ENCODE measurements at regions not wholly inside any gene's neighbourhood (a gene's known extent, or its start where the extent isn't known, plus 50 kb on each side); places are given as distances from the start of the nearest gene placed in this dataset.

DNA sequence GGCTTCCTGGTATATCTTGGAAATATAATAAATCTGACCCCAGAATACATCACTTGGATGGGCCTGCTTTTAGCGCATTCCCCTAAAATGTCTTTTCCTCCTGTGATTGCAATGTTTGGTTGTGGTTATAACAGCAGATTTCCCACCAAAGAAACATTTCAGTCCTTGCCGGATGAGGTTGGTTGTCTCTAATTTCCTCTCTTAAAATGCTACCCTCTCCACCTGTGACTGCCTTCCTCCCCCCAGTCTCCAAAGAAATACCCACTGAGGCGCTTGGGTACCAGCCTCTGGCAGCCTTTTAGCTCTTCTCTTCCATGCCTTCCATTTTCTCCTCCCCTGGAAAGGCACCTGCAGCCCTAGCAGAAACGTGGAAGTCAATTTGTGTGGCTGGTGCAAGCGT lies 102.1 kb upstream of the SIX3 start:
- Histone ChIP-seq H3K9me3 (ENCODE audit: low read depth, low read length) (no peaks in the 10 kb centered on the region), H3K4me3 (ENCODE audit: insufficient read depth, low read length) (no peak overlapping the region), H2AFZ (ENCODE audit: low read length) (no peak overlapping the region), H3K27me3 (ENCODE audit: insufficient read depth, low read length) (peaks cover 14% of the 10 kb centered on the region), H4K20me1 (ENCODE audit: insufficient read depth, low read length) (no peaks in the 10 kb centered on the region), H3K36me3 (ENCODE audit: insufficient read depth, low read length) (no peaks in the 10 kb centered on the region), H3K4me1 (ENCODE audit: insufficient read depth, low read length) (no peaks in the 10 kb centered on the region), H3K4me2 (ENCODE audit: insufficient read depth, low read length) (no peak overlapping the region), H3K79me2 (ENCODE audit: insufficient read depth, low read length) (no peaks in the 10 kb centered on the region), H3K27ac (ENCODE audit: low read depth, low read length) (no peak overlapping the region)
- no peak for DNase-seq (ENCODE audit: insufficient read length, low spot score, missing footprints)
- TF ChIP-seq, protein P1, sequence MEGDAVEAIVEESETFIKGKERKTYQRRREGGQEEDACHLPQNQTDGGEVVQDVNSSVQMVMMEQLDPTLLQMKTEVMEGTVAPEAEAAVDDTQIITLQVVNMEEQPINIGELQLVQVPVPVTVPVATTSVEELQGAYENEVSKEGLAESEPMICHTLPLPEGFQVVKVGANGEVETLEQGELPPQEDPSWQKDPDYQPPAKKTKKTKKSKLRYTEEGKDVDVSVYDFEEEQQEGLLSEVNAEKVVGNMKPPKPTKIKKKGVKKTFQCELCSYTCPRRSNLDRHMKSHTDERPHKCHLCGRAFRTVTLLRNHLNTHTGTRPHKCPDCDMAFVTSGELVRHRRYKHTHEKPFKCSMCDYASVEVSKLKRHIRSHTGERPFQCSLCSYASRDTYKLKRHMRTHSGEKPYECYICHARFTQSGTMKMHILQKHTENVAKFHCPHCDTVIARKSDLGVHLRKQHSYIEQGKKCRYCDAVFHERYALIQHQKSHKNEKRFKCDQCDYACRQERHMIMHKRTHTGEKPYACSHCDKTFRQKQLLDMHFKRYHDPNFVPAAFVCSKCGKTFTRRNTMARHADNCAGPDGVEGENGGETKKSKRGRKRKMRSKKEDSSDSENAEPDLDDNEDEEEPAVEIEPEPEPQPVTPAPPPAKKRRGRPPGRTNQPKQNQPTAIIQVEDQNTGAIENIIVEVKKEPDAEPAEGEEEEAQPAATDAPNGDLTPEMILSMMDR (IDR thresholded peaks at IDR 0.05; ENCODE audit: extremely low read depth, low read depth, low read length): no peak

DNA sequence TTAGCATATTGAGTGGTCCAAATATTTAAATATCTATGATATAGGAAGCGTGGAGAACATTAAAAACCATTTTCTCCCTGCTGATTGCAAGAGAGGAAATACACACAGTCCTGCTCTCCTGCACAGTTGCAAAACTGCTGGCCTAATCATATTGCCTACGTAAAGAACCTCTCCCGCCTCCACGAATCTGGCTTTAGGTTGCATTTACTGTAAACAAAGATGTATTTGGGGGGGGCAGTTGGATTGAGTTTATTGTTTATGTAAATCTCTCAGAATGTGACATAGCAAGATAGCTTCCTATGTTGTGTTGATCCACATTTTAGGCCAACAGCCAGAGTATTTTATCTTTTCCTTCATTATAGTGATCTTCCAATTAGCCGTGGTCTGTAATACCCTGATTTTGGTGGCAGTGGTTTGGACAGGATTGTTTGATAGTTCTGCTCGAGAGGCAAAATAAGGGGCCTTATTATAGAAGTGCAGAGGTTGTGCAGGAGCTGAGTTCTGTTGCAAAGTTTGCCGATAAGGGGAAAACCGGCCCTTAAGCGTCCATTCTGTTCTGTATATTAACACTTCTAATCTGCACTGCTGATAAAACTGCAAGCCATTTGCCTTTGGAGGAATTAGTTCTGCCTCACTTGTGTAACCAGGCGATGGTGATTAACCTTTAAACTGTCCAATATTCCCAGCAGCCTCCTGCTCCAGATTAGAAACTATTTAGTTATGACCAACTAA lies 101.6 kb upstream of the SIX3 start:
- Histone ChIP-seq H2AFZ (ENCODE audit: low read length) (no peak overlapping the region), H3K36me3 (ENCODE audit: insufficient read depth, low read length) (no peaks in the 10 kb centered on the region), H3K4me3 (ENCODE audit: insufficient read depth, low read length) (no peak overlapping the region), H3K4me1 (ENCODE audit: insufficient read depth, low read length) (no peaks in the 10 kb centered on the region), H3K79me2 (ENCODE audit: insufficient read depth, low read length) (no peaks in the 10 kb centered on the region), H4K20me1 (ENCODE audit: insufficient read depth, low read length) (no peaks in the 10 kb centered on the region), H3K27me3 (ENCODE audit: insufficient read depth, low read length) (peaks cover 14% of the 10 kb centered on the region), H3K9me3 (ENCODE audit: low read depth, low read length) (no peaks in the 10 kb centered on the region), H3K4me2 (ENCODE audit: insufficient read depth, low read length) (no peak overlapping the region), H3K27ac (ENCODE audit: low read depth, low read length) (no peak overlapping the region)
- DNase-seq (ENCODE audit: insufficient read length, low spot score, missing footprints): no peak
- TF ChIP-seq, protein P1 (IDR thresholded peaks at IDR 0.05; ENCODE audit: extremely low read depth, low read depth, low read length): no peak

DNA sequence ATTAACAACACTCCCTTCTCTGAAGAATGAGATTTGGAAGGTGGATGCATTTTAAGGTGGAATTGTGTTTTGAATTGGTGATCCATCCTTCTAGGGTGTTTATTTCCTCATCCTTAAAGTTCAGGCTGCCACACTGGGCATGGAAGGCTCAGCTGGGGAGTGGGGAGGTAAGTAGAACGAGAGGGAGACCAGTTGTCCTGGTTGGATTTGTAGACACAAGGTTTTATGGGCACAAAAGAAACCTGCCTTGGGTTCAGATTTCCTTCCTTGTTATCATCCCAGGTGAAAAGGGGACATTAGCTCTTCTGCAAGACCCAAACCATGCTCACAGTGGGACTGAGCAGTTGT lies 101.0 kb upstream of the SIX3 start:
- DNase-seq (ENCODE audit: insufficient read length, low spot score, missing footprints): no peak
- Histone ChIP-seq H4K20me1 (ENCODE audit: insufficient read depth, low read length) (no peaks in the 10 kb centered on the region), H3K27me3 (ENCODE audit: insufficient read depth, low read length) (peaks cover 14% of the 10 kb centered on the region), H3K36me3 (ENCODE audit: insufficient read depth, low read length) (no peaks in the 10 kb centered on the region), H3K4me2 (ENCODE audit: insufficient read depth, low read length) (no peak overlapping the region), H3K4me3 (ENCODE audit: insufficient read depth, low read length) (no peak overlapping the region), H2AFZ (ENCODE audit: low read length) (no peak overlapping the region), H3K9me3 (ENCODE audit: low read depth, low read length) (no peaks in the 10 kb centered on the region), H3K4me1 (ENCODE audit: insufficient read depth, low read length) (no peaks in the 10 kb centered on the region), H3K27ac (ENCODE audit: low read depth, low read length) (no peak overlapping the region), H3K79me2 (ENCODE audit: insufficient read depth, low read length) (no peaks in the 10 kb centered on the region)
- TF ChIP-seq, protein P1 (IDR thresholded peaks at IDR 0.05; ENCODE audit: extremely low read depth, low read depth, low read length): no peak

DNA sequence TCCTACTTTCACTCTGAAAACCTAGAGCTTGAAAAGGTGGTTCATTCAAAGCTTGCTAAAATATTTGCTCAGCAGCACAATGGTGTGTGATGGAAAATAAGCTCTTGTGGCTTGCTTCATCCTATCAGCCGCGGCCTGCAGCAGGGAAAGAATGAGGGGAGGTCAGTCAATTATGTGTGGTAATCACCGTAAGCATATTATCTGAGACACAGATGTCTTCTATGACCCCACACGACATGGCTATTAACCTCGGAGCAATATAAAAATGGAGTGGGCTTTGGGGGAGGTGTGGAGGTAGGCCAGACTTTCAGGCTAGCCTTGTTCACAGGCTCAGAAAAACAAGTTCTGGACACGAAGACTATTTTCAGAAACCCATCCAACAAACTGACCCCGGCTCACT lies 98.4 kb upstream of the SIX3 start:
- Histone ChIP-seq H3K79me2 (ENCODE audit: insufficient read depth, low read length) (no peaks in the 10 kb centered on the region), H2AFZ (ENCODE audit: low read length) (no peak overlapping the region), H3K27me3 (ENCODE audit: insufficient read depth, low read length) (peaks cover 14% of the 10 kb centered on the region), H4K20me1 (ENCODE audit: insufficient read depth, low read length) (no peaks in the 10 kb centered on the region), H3K4me2 (ENCODE audit: insufficient read depth, low read length) (no peak overlapping the region), H3K4me3 (ENCODE audit: insufficient read depth, low read length) (no peak overlapping the region), H3K27ac (ENCODE audit: low read depth, low read length) (no peak overlapping the region), H3K4me1 (ENCODE audit: insufficient read depth, low read length) (no peaks in the 10 kb centered on the region), H3K36me3 (ENCODE audit: insufficient read depth, low read length) (no peaks in the 10 kb centered on the region), H3K9me3 (ENCODE audit: low read depth, low read length) (no peaks in the 10 kb centered on the region)
- TF ChIP-seq, protein P1 (IDR thresholded peaks at IDR 0.05; ENCODE audit: extremely low read depth, low read depth, low read length): no peak
- no peak for DNase-seq (ENCODE audit: insufficient read length, low spot score, missing footprints)
